Panc1 (cell line): ENCODE measurements at regions not wholly inside any gene's neighbourhood (a gene's known extent, or its start where the extent isn't known, plus 50 kb on each side); places are given as distances from the start of the nearest gene placed in this dataset.

Experiments
- ATAC-seq: fragments of 200-7000 bp; cut with Tn5 transposase; 2 replicates; pipeline ENCODE4 v1.9.1; 2020; ENCODE audit warnings: mild to moderate bottlenecking, moderate library complexity
- BruUV-seq: library from RNA; stranded (reverse); fragments of 400-500 nt; replicated peaks from 2 replicates; lab custom pipeline; 2021; lab: Mats Ljungman, UMichigan
- CTCF ChIA-PET: fragments of 300-600 bp; sonication (Branson Sonifier 250); formaldehyde crosslinking; loops from one replicate; lab custom pipeline; 2022; ENCODE audit warnings: antibody characterized with exemption; lab: Charles Lee
- POLR2A ChIA-PET: fragments of 300-600 bp; sonication (Branson Sonifier 250); formaldehyde crosslinking; loops from one replicate; lab custom pipeline; 2022; ENCODE audit warnings: antibody characterized with exemption; lab: Charles Lee
- DNase-seq: peaks from one replicate; pipeline ENCODE4 v3.0.0-alpha.2; 2010; ENCODE audit warnings: low read depth, low spot score
- H3K27ac ChIP-seq: 2 replicates; pipeline ENCODE4 v1.5.1; 2011; ENCODE audit warnings: mild to moderate bottlenecking, low read length, inconsistent platforms
- H3K27me3 ChIP-seq: fragments of 200-500 bp; sonication (Bioruptor generic); 2 replicates; pipeline ENCODE4 v1.6.0; 2014; ENCODE audit warnings: low read length, inconsistent platforms; ENCODE audit not compliant: control insufficient read depth, insufficient read depth
- H3K36me3 ChIP-seq: fragments of 200-500 bp; sonication (Bioruptor generic); 2 replicates; pipeline ENCODE4 v1.5.1; 2014; ENCODE audit warnings: inconsistent platforms, mild to moderate bottlenecking, low read length, moderate library complexity; ENCODE audit not compliant: control insufficient read depth, insufficient read depth
- H3K4me1 ChIP-seq: 2 replicates; pipeline ENCODE4 v1.5.1; 2011; ENCODE audit warnings: inconsistent platforms, mild to moderate bottlenecking, low read length, moderate library complexity; ENCODE audit not compliant: control insufficient read depth, insufficient read depth
- H3K4me3 ChIP-seq, 2 experiments: 2 replicates each; pipeline ENCODE4 v1.5.1; 2011 to 2012; ENCODE audit warnings: low read depth in 2 of 2, low read length in 2 of 2, mild to moderate bottlenecking in 2 of 2, inconsistent platforms in 1 of 2, moderate library complexity in 1 of 2
- H3K9me3 ChIP-seq: fragments of 200-500 bp; sonication (Bioruptor generic); 2 replicates; pipeline ENCODE4 v1.5.1; 2014; ENCODE audit warnings: low read depth, mild to moderate bottlenecking, inconsistent platforms, low read length, moderate library complexity; ENCODE audit not compliant: control insufficient read depth, insufficient read depth
- CTCF ChIP-seq: fragments of 450-650 bp; IDR thresholded peaks from 2 replicates; pipeline ENCODE4 v1.5.1; 2017; ENCODE audit warnings: mild to moderate bottlenecking
- POLR2AphosphoS5 ChIP-seq: IDR thresholded peaks from 2 replicates; pipeline ENCODE4 v1.6.1; 2012; ENCODE audit warnings: mild to moderate bottlenecking, low read depth, low read length, moderate library complexity
- REST ChIP-seq, 2 experiments: IDR thresholded peaks; 2 replicates each; pipeline ENCODE4 v1.6.1; 2011 to 2012; ENCODE audit warnings: low read depth in 2 of 2, control low read depth in 1 of 2, low read length in 1 of 2, mild to moderate bottlenecking in 1 of 2, moderate library complexity in 1 of 2; ENCODE audit not compliant: insufficient read depth in 1 of 2
- SIN3A ChIP-seq: IDR thresholded peaks from 2 replicates; pipeline ENCODE4 v1.6.1; 2012; ENCODE audit warnings: low read depth, mild to moderate bottlenecking, low read length, moderate library complexity, borderline replicate concordance; ENCODE audit not compliant: insufficient read depth
- TCF7L2 ChIP-seq: IDR thresholded peaks from 2 replicates; pipeline ENCODE4 v1.6.1; 2011; ENCODE audit warnings: mild to moderate bottlenecking, low read depth, low read length, inconsistent platforms
- in situ Hi-C: cut with HindIII; loops from 2 replicates; pipeline ENCODE4 v1.10.0; 2016; ENCODE audit warnings: low sequenced_read_pairs, low pct_unique_long_range_greater_than_20kb
- intact Hi-C: fragments of 100-400 bp; cut with micrococcal nuclease; formaldehyde crosslinking; loops from one replicate; pipeline ENCODE4 v1.10.0; 2022; ENCODE audit not compliant: unreplicated experiment

- Histone ChIP-seq H3K4me3 (no peak overlapping the region), H3K27ac (no peak overlapping the region), H3K4me1 (no peaks in the 10 kb centered on the region), H3K9me3 (no peaks in the 10 kb centered on the region), H3K27me3 (no peaks in the 10 kb centered on the region), H3K36me3 (no peaks in the 10 kb centered on the region)
- in situ Hi-C loops = no loop called here
- TF ChIP-seq POLR2AphosphoS5 (no peak), SIN3A (no peak), TCF7L2 (no peak), CTCF (no peak), REST (IDR thresholded peaks at IDR 0.05; ENCODE audit: insufficient read depth in 1 of 2, low read depth in 2 of 2, low read length in 1 of 2) (no peak)
- intact Hi-C loops = no loop called here
- no TSS peak for BruUV-seq
- no peak for DNase-seq
- ChIA-PET CTCF (no interaction called here), POLR2A (no interaction called here)
- ATAC-seq = no peak
These were observed 455.2 kb downstream of the DTWD2 start for GRCh38 chr5:118533156-118533555.

GRCh38 chr5:118531276-118531675, 457.1 kb downstream of the DTWD2 start:
- no peak for TF ChIP-seq TCF7L2
- TF ChIP-seq POLR2AphosphoS5 = no peak
- no peak for TF ChIP-seq REST (IDR thresholded peaks at IDR 0.05; ENCODE audit: insufficient read depth in 1 of 2, low read depth in 2 of 2, low read length in 1 of 2)
- no peak for TF ChIP-seq CTCF
- TF ChIP-seq SIN3A = no peak
- no peak overlapping the region for H3K27ac ChIP-seq
- no peaks in the 10 kb centered on the region for H3K27me3 ChIP-seq
- in situ Hi-C loops (no loop called here), intact Hi-C loops (no loop called here)
- H3K4me1 ChIP-seq = no peaks in the 10 kb centered on the region
- no peak for ATAC-seq
- DNase-seq = no peak
- no TSS peak for BruUV-seq
- CTCF ChIA-PET = no interaction called here
- H3K9me3 ChIP-seq = no peaks in the 10 kb centered on the region
- H3K4me3 ChIP-seq = no peak overlapping the region
- POLR2A ChIA-PET = no interaction called here
- no peaks in the 10 kb centered on the region for H3K36me3 ChIP-seq
